ENCODE measurements at regions not wholly inside any gene's neighbourhood (a gene's known extent, or its start where the extent isn't known, plus 50 kb on each side); places are given as distances from the start of the nearest gene placed in this dataset.

GRCh38 chr2:238966072-238966937 lies 118.4 kb downstream of the TWIST2 start:
- H3K9me3 ChIP-seq (ENCODE audit: control insufficient read depth, insufficient read depth, low read depth, low read length), result no peaks in the 10 kb centered on the region
- no peaks in the 10 kb centered on the region for H3K36me3 ChIP-seq (ENCODE audit: control insufficient read depth in 2 of 2, insufficient read depth in 1 of 2, low read length in 2 of 2)
- no peak overlapping the region for H3K4me3 ChIP-seq (ENCODE audit: low read depth, low read length)
- no peak overlapping the region for H3K27ac ChIP-seq (ENCODE audit: extremely low read depth, low read depth, low read length)
- CTCF ChIA-PET, result no interaction called here
- POLR2A ChIA-PET, result no interaction called here
- TF ChIP-seq ZNF600 (tag by site-specific recombination; IDR thresholded peaks at IDR 0.05), result no peak
- TF ChIP-seq ZNF48 (tag by site-specific recombination; IDR thresholded peaks at IDR 0.05), result no peak
- TF ChIP-seq ZNF664 (tag by site-specific recombination; IDR thresholded peaks at IDR 0.05), result no peak
- TF ChIP-seq ZNF501 (tag by site-specific recombination; IDR thresholded peaks at IDR 0.05), result no peak
- no peak for TF ChIP-seq ZNF792 (tag by site-specific recombination; IDR thresholded peaks at IDR 0.05)
- TF ChIP-seq ZBTB49 (tag by site-specific recombination; IDR thresholded peaks at IDR 0.05; ENCODE audit: low read depth), result no peak
- no peak for TF ChIP-seq ZNF621 (tag by site-specific recombination; IDR thresholded peaks at IDR 0.05)
- no peak for TF ChIP-seq ZSCAN5A (tag by site-specific recombination; IDR thresholded peaks at IDR 0.05)
- TF ChIP-seq ZNF596 (tag by site-specific recombination; IDR thresholded peaks at IDR 0.05), result no peak
- TF ChIP-seq ZNF747 (tag by site-specific recombination; IDR thresholded peaks at IDR 0.05), result no peak
- TF ChIP-seq ZNF623 (tag by site-specific recombination; IDR thresholded peaks at IDR 0.05), result no peak
- TF ChIP-seq ZNF423 (tag by site-specific recombination; IDR thresholded peaks at IDR 0.05), result no peak
- no peak for TF ChIP-seq RBAK (tag by site-specific recombination; IDR thresholded peaks at IDR 0.05)
- no peak for TF ChIP-seq ZNF473 (tag by site-specific recombination; IDR thresholded peaks at IDR 0.05)
- no peak for TF ChIP-seq PRDM1 (tag by site-specific recombination; IDR thresholded peaks at IDR 0.05)
- no peak for TF ChIP-seq ZBTB1 (tag by site-specific recombination; IDR thresholded peaks at IDR 0.05)
- TF ChIP-seq CTCF (tag by site-specific recombination; IDR thresholded peaks at IDR 0.05), result no peak
- no peak for TF ChIP-seq ZNF391 (tag by site-specific recombination; IDR thresholded peaks at IDR 0.05; ENCODE audit: borderline replicate concordance, low read depth)
- no peak for TF ChIP-seq ZNF155 (tag by site-specific recombination; IDR thresholded peaks at IDR 0.05)
- H3K4me1 ChIP-seq (ENCODE audit: control insufficient read depth, insufficient read depth, low read length), result no peaks in the 10 kb centered on the region
